ENCODE measurements at regions not wholly inside any gene's neighbourhood (a gene's known extent, or its start where the extent isn't known, plus 50 kb on each side); places are given as distances from the start of the nearest gene placed in this dataset.

GRCh38 chr1:187836557-187836956 lies 1007.8 kb downstream of the PLA2G4A start:
- no peaks in the 10 kb centered on the region for H3F3A ChIP-seq (ENCODE audit: insufficient read depth, low read length)
- no peaks in the 10 kb centered on the region for H4K20me1 ChIP-seq (ENCODE audit: insufficient read depth, low read length)
- H3K4me3 ChIP-seq (ENCODE audit: low read depth, low read length, poor library complexity, severe bottlenecking), result no peak overlapping the region
- H3K9me2 ChIP-seq (ENCODE audit: low read depth, low read length), result no peaks in the 10 kb centered on the region
- no peaks in the 10 kb centered on the region for H3K4me1 ChIP-seq (ENCODE audit: insufficient read depth, low read length, severe bottlenecking)
- no peaks in the 10 kb centered on the region for H3K27me3 ChIP-seq (ENCODE audit: insufficient read depth, low read length)
- no peaks in the 10 kb centered on the region for H3K9me3 ChIP-seq (ENCODE audit: low read length)
- H3K9ac ChIP-seq (ENCODE audit: low read length), result no peak overlapping the region
- no peak overlapping the region for H3K27ac ChIP-seq (ENCODE audit: low read depth, low read length, poor library complexity, severe bottlenecking)
- no peaks in the 10 kb centered on the region for H3K36me3 ChIP-seq (ENCODE audit: insufficient read depth, low read length)
- H3K79me2 ChIP-seq (ENCODE audit: insufficient read depth, low read length), result no peaks in the 10 kb centered on the region
- TF ChIP-seq CTCF (IDR thresholded peaks at IDR 0.05; ENCODE audit: low read length) (no peak), EZH2 (IDR thresholded peaks at IDR 0.05; ENCODE audit: borderline replicate concordance, low read length) (no peak)
- no peak overlapping the region for H2AFZ ChIP-seq (ENCODE audit: low read length)
- no peak overlapping the region for H3K4me2 ChIP-seq (ENCODE audit: low read length)

- H2AFZ ChIP-seq (ENCODE audit: low read length), result no peak overlapping the region
- H3K27ac ChIP-seq (ENCODE audit: low read depth, low read length, poor library complexity, severe bottlenecking), result no peak overlapping the region
- H3K9me2 ChIP-seq (ENCODE audit: low read depth, low read length), result no peaks in the 10 kb centered on the region
- no peaks in the 10 kb centered on the region for H3K36me3 ChIP-seq (ENCODE audit: insufficient read depth, low read length)
- no peaks in the 10 kb centered on the region for H3F3A ChIP-seq (ENCODE audit: insufficient read depth, low read length)
- no peaks in the 10 kb centered on the region for H3K9me3 ChIP-seq (ENCODE audit: low read length)
- H3K9ac ChIP-seq (ENCODE audit: low read length), result no peak overlapping the region
- H3K4me1 ChIP-seq (ENCODE audit: insufficient read depth, low read length, severe bottlenecking), result no peaks in the 10 kb centered on the region
- H3K4me2 ChIP-seq (ENCODE audit: low read length), result no peak overlapping the region
- no peaks in the 10 kb centered on the region for H4K20me1 ChIP-seq (ENCODE audit: insufficient read depth, low read length)
- no peaks in the 10 kb centered on the region for H3K79me2 ChIP-seq (ENCODE audit: insufficient read depth, low read length)
- H3K4me3 ChIP-seq (ENCODE audit: low read depth, low read length, poor library complexity, severe bottlenecking), result no peak overlapping the region
- TF ChIP-seq EZH2 (IDR thresholded peaks at IDR 0.05; ENCODE audit: borderline replicate concordance, low read length), result no peak
- TF ChIP-seq CTCF (IDR thresholded peaks at IDR 0.05; ENCODE audit: low read length), result no peak
- no peaks in the 10 kb centered on the region for H3K27me3 ChIP-seq (ENCODE audit: insufficient read depth, low read length)
These were observed 1009.0 kb downstream of the PLA2G4A start for GRCh38 chr1:187837787-187838186.

- Histone ChIP-seq H3K4me1 (ENCODE audit: insufficient read depth, low read length, severe bottlenecking) (no peaks in the 10 kb centered on the region), H3K27ac (ENCODE audit: low read depth, low read length, poor library complexity, severe bottlenecking) (no peak overlapping the region), H3K4me3 (ENCODE audit: low read depth, low read length, poor library complexity, severe bottlenecking) (no peak overlapping the region), H4K20me1 (ENCODE audit: insufficient read depth, low read length) (no peaks in the 10 kb centered on the region), H3K9me2 (ENCODE audit: low read depth, low read length) (no peaks in the 10 kb centered on the region), H3K79me2 (ENCODE audit: insufficient read depth, low read length) (no peaks in the 10 kb centered on the region), H3F3A (ENCODE audit: insufficient read depth, low read length) (no peaks in the 10 kb centered on the region), H3K9ac (ENCODE audit: low read length) (no peak overlapping the region), H3K4me2 (ENCODE audit: low read length) (no peak overlapping the region), H3K27me3 (ENCODE audit: insufficient read depth, low read length) (no peaks in the 10 kb centered on the region), H3K9me3 (ENCODE audit: low read length) (no peaks in the 10 kb centered on the region), H2AFZ (ENCODE audit: low read length) (no peak overlapping the region), H3K36me3 (ENCODE audit: insufficient read depth, low read length) (no peaks in the 10 kb centered on the region)
- TF ChIP-seq CTCF (IDR thresholded peaks at IDR 0.05; ENCODE audit: low read length) (no peak), EZH2 (IDR thresholded peaks at IDR 0.05; ENCODE audit: borderline replicate concordance, low read length) (no peak)
These were observed 1009.9 kb downstream of the PLA2G4A start for GRCh38 chr1:187838335-187839293.
